ENCODE measurements at regions not wholly inside any gene's neighbourhood (a gene's known extent, or its start where the extent isn't known, plus 50 kb on each side); places are given as distances from the start of the nearest gene placed in this dataset.

DNA sequence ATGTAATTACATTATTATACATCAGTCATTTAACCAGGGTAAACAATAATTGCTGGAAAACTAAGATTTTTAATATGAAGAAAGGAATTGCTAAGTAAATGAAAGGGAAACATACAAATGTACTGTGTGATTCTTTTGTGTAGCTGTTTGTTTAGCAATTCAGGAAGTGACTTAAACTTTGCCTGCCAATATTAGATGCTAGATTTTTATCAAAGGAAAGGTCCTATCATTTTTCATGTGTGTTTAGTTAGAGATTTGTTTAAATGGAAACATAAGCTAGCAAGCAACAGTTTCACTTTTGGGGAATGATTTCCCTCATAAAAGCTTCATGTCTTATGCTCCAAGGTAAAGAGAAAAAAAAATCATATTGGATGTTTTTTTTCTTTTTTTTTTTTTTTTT, 95.1 kb upstream of the LIMCH1 start:
- Histone ChIP-seq H3F3A (ENCODE audit: insufficient read depth) (no peaks in the 10 kb centered on the region), H3K27ac (no peak overlapping the region), H3K4me1 (ENCODE audit: insufficient read depth) (peaks cover 7% of the 10 kb centered on the region; the same call in 1 of the 2 replicates), H3K9me2 (ENCODE audit: insufficient read depth) (no peaks in the 10 kb centered on the region), H3K36me3 (ENCODE audit: low read depth) (no peaks in the 10 kb centered on the region), H3K27me3 (replicated peaks; ENCODE audit: insufficient read depth) (no peaks in the 10 kb centered on the region), H3K9ac (no peak overlapping the region), H4K20me1 (ENCODE audit: insufficient read depth) (no peaks in the 10 kb centered on the region), H3K79me2 (ENCODE audit: insufficient read depth) (no peaks in the 10 kb centered on the region), H3K9me3 (ENCODE audit: low read depth) (no peaks in the 10 kb centered on the region), H3K4me2 (ENCODE audit: unreplicated experiment) (no peak overlapping the region), H2AFZ (no peak overlapping the region), H3K4me3 (no peak overlapping the region)
- TF ChIP-seq EZH2 (IDR thresholded peaks at IDR 0.05; ENCODE audit: insufficient read depth, poor library complexity, severe bottlenecking) = no peak
- TF ChIP-seq EZH2phosphoT487 (IDR thresholded peaks at IDR 0.05; ENCODE audit: insufficient read depth, low read depth) = no peak
- in situ Hi-C loops (cut with MboI) = no loop called here
- no peak for DNase-seq

DNA sequence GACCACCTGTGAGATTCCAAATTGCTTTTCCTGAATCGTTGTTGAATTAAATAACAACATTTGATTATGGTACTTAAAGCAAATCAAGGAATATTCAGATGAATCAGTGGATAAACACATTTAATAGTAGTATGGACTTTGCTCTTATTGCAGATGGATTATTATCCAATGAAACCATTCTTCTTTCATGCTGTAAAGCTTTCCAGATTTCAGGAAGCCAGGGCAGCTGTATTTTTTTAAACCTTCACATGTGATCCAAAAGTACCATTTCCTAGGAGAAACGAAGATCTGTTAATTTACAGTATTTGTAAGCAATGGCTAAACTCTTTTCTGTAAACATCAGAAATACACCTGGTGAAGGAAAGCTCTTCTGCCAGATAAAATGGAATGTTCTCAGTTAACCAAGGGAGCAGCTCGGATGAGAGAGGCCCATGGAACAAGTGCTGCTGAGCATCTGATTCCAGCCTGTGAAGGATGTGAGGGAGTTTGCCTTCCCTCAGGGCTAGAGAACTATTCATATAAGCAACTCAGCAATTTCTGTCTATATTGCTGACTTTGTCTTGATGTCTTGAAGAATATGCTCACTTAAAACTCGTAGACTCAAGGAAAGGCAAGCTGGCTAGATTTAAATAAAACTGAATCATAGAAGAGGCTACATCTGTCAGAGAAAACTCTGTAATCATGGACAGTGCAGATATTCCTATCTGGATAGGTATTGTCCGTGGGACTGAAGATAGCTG, 94.4 kb upstream of the LIMCH1 start:
- no peaks in the 10 kb centered on the region for H4K20me1 ChIP-seq (ENCODE audit: insufficient read depth)
- H3K79me2 ChIP-seq (ENCODE audit: insufficient read depth) = no peaks in the 10 kb centered on the region
- no peaks in the 10 kb centered on the region for H3K9me3 ChIP-seq (ENCODE audit: low read depth)
- H3K9ac ChIP-seq = no peak overlapping the region
- peaks cover 7% of the 10 kb centered on the region; the same call in 1 of the 2 replicates for H3K4me1 ChIP-seq (ENCODE audit: insufficient read depth)
- H3F3A ChIP-seq (ENCODE audit: insufficient read depth) = no peaks in the 10 kb centered on the region
- no peaks in the 10 kb centered on the region for H3K9me2 ChIP-seq (ENCODE audit: insufficient read depth)
- TF ChIP-seq EZH2 (IDR thresholded peaks at IDR 0.05; ENCODE audit: insufficient read depth, poor library complexity, severe bottlenecking) = no peak
- TF ChIP-seq EZH2phosphoT487 (IDR thresholded peaks at IDR 0.05; ENCODE audit: insufficient read depth, low read depth) = no peak
- in situ Hi-C loops (cut with MboI) = no loop called here
- no peaks in the 10 kb centered on the region for H3K36me3 ChIP-seq (ENCODE audit: low read depth)
- H3K4me2 ChIP-seq (ENCODE audit: unreplicated experiment) = no peak overlapping the region
- H3K27me3 ChIP-seq (replicated peaks; ENCODE audit: insufficient read depth) = no peaks in the 10 kb centered on the region
- WGBS, 2 experiments (ENCODE audit: low coverage in 1 of 2, low lambda C conversion rate in 2 of 2, missing lambda C conversion rate in 2 of 2) = 48 to 61% methylated on average over 5 of the region's 5 CpGs
- H3K27ac ChIP-seq = no peak overlapping the region
- DNase-seq = no peak
- no peak overlapping the region for H2AFZ ChIP-seq
- H3K4me3 ChIP-seq = no peak overlapping the region

DNA sequence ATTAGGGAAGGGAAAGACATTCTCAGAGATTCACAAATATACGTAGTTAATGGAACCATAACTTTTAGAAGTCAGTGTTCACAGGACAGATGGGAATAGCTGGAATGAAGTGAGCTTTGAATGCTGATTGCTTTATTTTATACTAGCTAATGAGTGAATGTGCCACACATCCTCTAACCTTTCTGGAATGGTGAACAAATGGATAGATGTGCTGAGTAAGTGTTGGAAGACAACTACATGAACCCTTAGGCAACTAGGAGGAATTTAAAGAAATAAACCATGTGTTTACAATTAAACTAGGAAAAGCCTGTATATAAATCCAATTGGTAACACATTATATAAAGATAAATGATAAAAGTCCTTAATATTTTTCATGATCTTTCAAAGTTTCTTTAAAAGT, 91.6 kb upstream of the LIMCH1 start:
- H3K4me2 ChIP-seq (ENCODE audit: unreplicated experiment) = no peak overlapping the region
- peak; percentile 10 for DNase-seq

DNA sequence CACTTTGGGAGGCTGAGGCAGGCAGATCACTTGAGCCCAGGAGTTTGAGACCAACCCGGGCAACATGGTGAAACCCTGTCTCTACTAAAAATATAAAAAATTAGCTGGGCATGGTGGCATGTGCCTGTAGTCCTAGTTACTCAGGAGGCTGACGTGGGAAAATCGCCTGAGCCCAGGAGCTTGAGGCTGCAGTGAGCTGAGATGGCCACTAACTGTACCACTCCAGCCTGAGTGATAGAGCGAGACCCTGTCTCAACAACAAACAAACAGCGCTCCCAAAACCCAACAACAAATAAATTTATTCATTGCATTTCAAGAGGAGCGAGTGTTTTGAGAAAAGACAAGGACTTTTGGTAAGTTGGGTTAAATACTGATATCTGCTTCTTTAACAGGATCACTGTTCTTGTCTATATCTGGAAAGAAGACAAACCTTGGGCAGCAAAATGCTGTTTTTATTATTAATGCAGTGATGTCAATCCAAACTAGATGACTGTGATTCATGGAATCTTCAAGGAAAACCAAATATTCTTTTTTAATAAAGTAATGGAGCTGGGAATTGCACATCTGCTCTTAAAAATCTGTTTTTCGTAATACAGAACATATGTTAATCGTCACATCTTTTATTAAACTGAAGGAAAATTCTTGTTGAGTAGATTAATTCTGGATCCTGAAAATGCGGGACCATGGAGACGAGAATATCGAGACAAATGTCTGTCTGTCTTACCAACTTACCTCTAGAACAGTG, 90.8 kb upstream of the LIMCH1 start:
- H3K9me3 ChIP-seq (ENCODE audit: low read depth) = no peaks in the 10 kb centered on the region
- H3F3A ChIP-seq (ENCODE audit: insufficient read depth) = no peaks in the 10 kb centered on the region
- no peak overlapping the region for H3K27ac ChIP-seq
- H3K79me2 ChIP-seq (ENCODE audit: insufficient read depth) = no peaks in the 10 kb centered on the region
- H3K4me2 ChIP-seq (ENCODE audit: unreplicated experiment) = no peak overlapping the region
- 42 to 43% methylated on average over 11 of the region's 11 CpGs for WGBS, 2 experiments (ENCODE audit: low coverage in 1 of 2, low lambda C conversion rate in 2 of 2, missing lambda C conversion rate in 2 of 2)
- H3K27me3 ChIP-seq (replicated peaks; ENCODE audit: insufficient read depth) = no peaks in the 10 kb centered on the region
- H3K4me1 ChIP-seq (ENCODE audit: insufficient read depth) = no peaks in the 10 kb centered on the region
- H3K36me3 ChIP-seq (ENCODE audit: low read depth) = no peaks in the 10 kb centered on the region
- DNase-seq = no peak
- no peak overlapping the region for H2AFZ ChIP-seq
- in situ Hi-C loops (cut with MboI) = no loop called here
- no peaks in the 10 kb centered on the region for H3K9me2 ChIP-seq (ENCODE audit: insufficient read depth)
- TF ChIP-seq EZH2 (IDR thresholded peaks at IDR 0.05; ENCODE audit: insufficient read depth, poor library complexity, severe bottlenecking) (no peak), EZH2phosphoT487 (IDR thresholded peaks at IDR 0.05; ENCODE audit: insufficient read depth, low read depth) (no peak)
- H3K9ac ChIP-seq = no peak overlapping the region
- no peaks in the 10 kb centered on the region for H4K20me1 ChIP-seq (ENCODE audit: insufficient read depth)
- H3K4me3 ChIP-seq = no peak overlapping the region

More for the DNA sequence above, 91.6 kb upstream of the LIMCH1 start:
- no peaks in the 10 kb centered on the region for H3K27me3 ChIP-seq (replicated peaks; ENCODE audit: insufficient read depth)
- no peaks in the 10 kb centered on the region for H3K79me2 ChIP-seq (ENCODE audit: insufficient read depth)
- peaks cover 2% of the 10 kb centered on the region; the same call in 1 of the 2 replicates for H3K4me1 ChIP-seq (ENCODE audit: insufficient read depth)
- H3K36me3 ChIP-seq (ENCODE audit: low read depth) = no peaks in the 10 kb centered on the region
- no peaks in the 10 kb centered on the region for H3K9me3 ChIP-seq (ENCODE audit: low read depth)
- TF ChIP-seq EZH2 (IDR thresholded peaks at IDR 0.05; ENCODE audit: insufficient read depth, poor library complexity, severe bottlenecking) (no peak), EZH2phosphoT487 (IDR thresholded peaks at IDR 0.05; ENCODE audit: insufficient read depth, low read depth) (no peak)
- H3K27ac ChIP-seq = no peak overlapping the region
- H2AFZ ChIP-seq = no peak overlapping the region
- no peak overlapping the region for H3K4me3 ChIP-seq
- in situ Hi-C loops (cut with MboI) = no loop called here
- H3K9me2 ChIP-seq (ENCODE audit: insufficient read depth) = no peaks in the 10 kb centered on the region
- 37 to 61% methylated on average over 1 of the region's 1 CpG for WGBS, 2 experiments (ENCODE audit: low coverage in 1 of 2, low lambda C conversion rate in 2 of 2, missing lambda C conversion rate in 2 of 2)
- no peak overlapping the region for H3K9ac ChIP-seq
- H4K20me1 ChIP-seq (ENCODE audit: insufficient read depth) = no peaks in the 10 kb centered on the region
- no peaks in the 10 kb centered on the region for H3F3A ChIP-seq (ENCODE audit: insufficient read depth)
